ENCODE measurements at regions not wholly inside any gene's neighbourhood (a gene's known extent, or its start where the extent isn't known, plus 50 kb on each side); places are given as distances from the start of the nearest gene placed in this dataset.

- no peak for DNase-seq (ENCODE audit: low read depth)
Measured at GRCh38 chr12:59928416-59928815, 332.6 kb downstream of the SLC16A7 start.

- peak; percentile 39 for DNase-seq (ENCODE audit: low read depth)
Measured at GRCh38 chr12:59929110-59929509, 333.3 kb downstream of the SLC16A7 start.

GRCh38 chr12:59934486-59934885, 338.7 kb downstream of the SLC16A7 start:
- DNase-seq (ENCODE audit: low read depth), result no peak

- DNase-seq (ENCODE audit: low read depth), result no peak
Measured at GRCh38 chr12:59936534-59936933, 340.7 kb downstream of the SLC16A7 start.

GRCh38 chr12:59937148-59937547, 341.3 kb downstream of the SLC16A7 start:
- DNase-seq (ENCODE audit: low read depth), result peak; percentile 1

- DNase-seq (ENCODE audit: low read depth), result no peak
Measured at GRCh38 chr12:59938190-59938962, 342.5 kb downstream of the SLC16A7 start.

GRCh38 chr12:59940631-59941342, 345.0 kb downstream of the SLC16A7 start:
- DNase-seq (ENCODE audit: low read depth), result no peak

GRCh38 chr12:59941461-59941860, 345.6 kb downstream of the SLC16A7 start:
- DNase-seq (ENCODE audit: low read depth), result no peak

GRCh38 chr12:59944177-59944576, 348.3 kb downstream of the SLC16A7 start:
- no peak for DNase-seq (ENCODE audit: low read depth)

GRCh38 chr12:59946635-59947034, 350.8 kb downstream of the SLC16A7 start:
- no peak for DNase-seq (ENCODE audit: low read depth)

GRCh38 chr12:59963546-59963945, 367.7 kb downstream of the SLC16A7 start:
- DNase-seq (ENCODE audit: low read depth), result no peak

GRCh38 chr12:59972905-59973304, 377.1 kb downstream of the SLC16A7 start:
- peak; percentile 44 for DNase-seq (ENCODE audit: low read depth)

GRCh38 chr12:59973515-59973914, 377.7 kb downstream of the SLC16A7 start:
- DNase-seq (ENCODE audit: low read depth), result peak; percentile 58

- DNase-seq (ENCODE audit: low read depth), result no peak
Measured at GRCh38 chr12:59977779-59978178, 381.9 kb downstream of the SLC16A7 start.

- no peak for DNase-seq (ENCODE audit: low read depth)
Measured at GRCh38 chr12:59980476-59980875, 384.6 kb downstream of the SLC16A7 start.

GRCh38 chr12:59999291-59999690, 403.5 kb downstream of the SLC16A7 start:
- no peak for DNase-seq (ENCODE audit: low read depth)

- no peak for DNase-seq (ENCODE audit: low read depth)
Measured at GRCh38 chr12:60010486-60010885, 414.7 kb downstream of the SLC16A7 start.

- DNase-seq (ENCODE audit: low read depth), result no peak
Measured at GRCh38 chr12:60012659-60013058, 416.8 kb downstream of the SLC16A7 start.

GRCh38 chr12:60014436-60014835, 418.6 kb downstream of the SLC16A7 start:
- no peak for DNase-seq (ENCODE audit: low read depth)

- DNase-seq (ENCODE audit: low read depth), result no peak
Measured at GRCh38 chr12:60020068-60020467, 424.2 kb downstream of the SLC16A7 start.

GRCh38 chr12:60021235-60021634, 425.4 kb downstream of the SLC16A7 start:
- DNase-seq (ENCODE audit: low read depth), result no peak

GRCh38 chr12:60027266-60027665, 431.4 kb downstream of the SLC16A7 start:
- DNase-seq (ENCODE audit: low read depth), result no peak

- DNase-seq (ENCODE audit: low read depth), result no peak
Measured at GRCh38 chr12:60034147-60034546, 438.3 kb downstream of the SLC16A7 start.
